GM21717 (cell line): ENCODE measurements at regions not wholly inside any gene's neighbourhood (a gene's known extent, or its start where the extent isn't known, plus 50 kb on each side); places are given as distances from the start of the nearest gene placed in this dataset.
A peak's percentile ranks its signal among the peaks of the same experiment; 100 is the strongest.

ENCODE experiments used
- ATAC-seq: cut with Tn5 transposase; IDR thresholded peaks from one replicate; pipeline ENCODE4 v1.9.1; 2021; ENCODE audit warnings: mild to moderate bottlenecking, moderate library complexity; ENCODE audit not compliant: unreplicated experiment

- ATAC-seq: no peak
Measured at GRCh38 chr15:38164507-38164906, 88.1 kb upstream of the SPRED1 start.

- no peak for ATAC-seq
Measured at GRCh38 chr15:38168467-38169070, 84.1 kb upstream of the SPRED1 start.

GRCh38 chr15:38171973-38172372, 80.7 kb upstream of the SPRED1 start:
- ATAC-seq: no peak

GRCh38 chr15:38174691-38175090, 77.9 kb upstream of the SPRED1 start:
- no peak for ATAC-seq

- peak; percentile 93 for ATAC-seq
Measured at GRCh38 chr15:38176155-38176554, 76.5 kb upstream of the SPRED1 start.

GRCh38 chr15:38176691-38177090, 75.9 kb upstream of the SPRED1 start:
- no peak for ATAC-seq

GRCh38 chr15:38182900-38183299, 69.7 kb upstream of the SPRED1 start:
- no peak for ATAC-seq

GRCh38 chr15:38186507-38186906, 66.1 kb upstream of the SPRED1 start:
- peak; percentile 67 for ATAC-seq

- no peak for ATAC-seq
Measured at GRCh38 chr15:38187630-38188313, 64.9 kb upstream of the SPRED1 start.

GRCh38 chr15:38189671-38190295, 62.9 kb upstream of the SPRED1 start:
- no peak for ATAC-seq

GRCh38 chr15:38190501-38190900, 62.1 kb upstream of the SPRED1 start:
- no peak for ATAC-seq

- no peak for ATAC-seq
Measured at GRCh38 chr15:38192496-38192895, 60.1 kb upstream of the SPRED1 start.

- ATAC-seq: no peak
Measured at GRCh38 chr15:38193496-38193895, 59.1 kb upstream of the SPRED1 start.

- no peak for ATAC-seq
Measured at GRCh38 chr15:38195191-38195901, 57.3 kb upstream of the SPRED1 start.

- ATAC-seq: no peak
Measured at GRCh38 chr15:38196076-38196475, 56.6 kb upstream of the SPRED1 start.

GRCh38 chr15:38197553-38197952, 55.1 kb upstream of the SPRED1 start:
- no peak for ATAC-seq

GRCh38 chr15:38201714-38202113, 50.9 kb upstream of the SPRED1 start:
- ATAC-seq: no peak

- ATAC-seq: no peak
Measured at GRCh38 chr15:38202361-38202760, 50.3 kb upstream of the SPRED1 start.
